NCI-H748 (cell line): ENCODE measurements at regions not wholly inside any gene's neighbourhood (a gene's known extent, or its start where the extent isn't known, plus 50 kb on each side); places are given as distances from the start of the nearest gene placed in this dataset.
"Not testable (repeated sequence)": the region's sequence is repeated elsewhere in the genome, so short reads cannot be mapped to it uniquely, and the experiment has no call there.

ENCODE experiments used
- DNase-seq: peaks from one replicate; lab custom pipeline; 2025; ENCODE audit not compliant: unreplicated experiment; lab: John Stamatoyannopoulos, UW

DNA sequence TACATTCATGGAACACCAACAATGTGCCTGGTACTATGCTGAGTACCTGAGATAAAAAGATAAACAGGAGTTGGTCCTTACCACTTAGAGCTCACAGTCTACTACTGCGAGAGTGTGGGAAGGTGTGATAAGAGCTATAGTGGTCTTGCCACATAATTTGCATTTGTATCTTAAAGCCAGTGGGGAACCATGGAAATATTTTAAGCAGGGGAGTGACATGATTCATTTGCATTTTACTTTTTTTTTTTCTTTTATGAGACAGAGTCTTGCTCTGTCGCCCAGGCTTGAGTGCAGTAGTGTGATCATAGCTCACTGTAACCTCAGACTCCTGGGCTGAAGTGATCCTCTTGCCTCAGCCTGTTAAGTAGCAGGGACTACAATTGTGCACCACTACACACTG is 53.6 kb downstream of the SRGAP2 start:
- DNase-seq, result not testable (repeated sequence)

DNA sequence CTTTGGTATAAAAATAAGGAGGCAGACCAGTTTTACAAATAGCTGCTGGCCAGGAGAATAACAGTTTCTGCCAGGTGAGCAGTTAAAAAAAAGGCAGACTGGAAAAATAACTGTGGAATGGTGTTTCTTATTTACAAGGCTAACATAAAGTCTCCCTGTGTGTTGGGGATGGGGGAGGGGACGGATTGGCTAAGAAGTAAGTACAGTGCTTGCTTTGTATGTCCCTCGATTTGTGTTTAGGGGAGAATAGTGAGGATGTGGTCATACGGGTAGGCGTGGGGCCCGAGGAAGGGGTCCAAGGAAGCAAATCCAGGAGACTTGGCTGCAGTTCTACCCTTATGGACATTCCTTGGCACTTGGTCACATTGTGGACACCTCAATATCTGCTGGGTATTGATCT is 58.1 kb downstream of the SRGAP2 start:
- not testable (repeated sequence) for DNase-seq

DNA sequence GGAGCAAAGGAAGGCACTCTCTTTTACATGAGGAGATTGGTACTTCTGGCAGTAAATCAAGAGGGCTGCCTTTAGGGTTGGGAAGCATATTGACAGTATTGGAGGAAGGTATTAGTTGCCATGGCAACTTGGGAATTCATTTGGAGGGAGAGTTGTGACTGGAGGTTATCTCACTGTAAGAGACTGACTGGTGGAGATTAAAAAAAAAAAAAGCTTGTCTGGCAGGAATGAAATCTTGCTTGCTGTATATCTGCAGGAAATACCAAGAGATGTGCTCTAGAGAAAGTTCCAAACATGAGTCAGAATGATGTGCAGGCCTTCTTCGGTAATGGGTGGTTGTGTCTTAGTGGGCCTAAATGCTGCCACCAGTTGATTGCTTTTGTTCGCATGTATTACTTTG is 59.1 kb downstream of the SRGAP2 start:
- DNase-seq, result not testable (repeated sequence)

DNA sequence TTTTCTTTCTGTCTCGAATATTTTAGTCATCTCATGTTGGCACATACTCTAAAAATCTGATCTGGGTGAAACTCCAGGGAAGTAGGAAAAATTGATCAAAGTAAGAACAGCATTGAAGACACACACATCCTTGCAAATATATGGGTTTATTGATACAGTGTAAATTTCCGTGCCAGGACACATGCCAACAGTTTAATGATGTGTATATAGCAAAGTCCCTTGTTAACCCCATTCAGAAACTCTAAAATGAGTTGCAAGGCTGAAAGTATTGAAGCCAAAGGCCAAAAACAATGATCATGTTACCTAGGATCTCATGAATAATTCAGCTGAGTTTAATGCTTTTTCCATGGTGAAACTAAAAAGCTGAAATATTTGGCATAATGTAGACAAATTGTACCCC is 61.6 kb downstream of the SRGAP2 start:
- not testable (repeated sequence) for DNase-seq

DNA sequence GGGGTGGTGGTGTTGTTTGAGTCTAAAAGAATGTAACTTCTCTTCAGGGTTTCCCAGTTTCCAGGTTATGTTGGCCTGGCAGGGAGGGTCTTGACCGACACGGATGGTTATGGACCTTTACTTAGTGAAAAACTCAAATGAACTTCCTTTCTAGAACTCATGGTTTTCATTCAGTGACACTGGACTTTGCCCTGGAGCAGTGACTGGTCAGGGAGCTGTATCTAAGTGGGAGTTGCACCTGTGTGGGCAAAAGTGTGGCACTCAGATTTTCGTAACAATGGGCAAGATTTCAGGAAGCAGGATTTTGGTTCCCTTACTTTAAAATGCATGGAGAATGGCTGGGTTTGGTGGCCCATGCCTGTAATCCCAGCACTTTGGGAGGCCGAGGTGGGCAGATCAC is 67.8 kb downstream of the SRGAP2 start:
- not testable (repeated sequence) for DNase-seq

DNA sequence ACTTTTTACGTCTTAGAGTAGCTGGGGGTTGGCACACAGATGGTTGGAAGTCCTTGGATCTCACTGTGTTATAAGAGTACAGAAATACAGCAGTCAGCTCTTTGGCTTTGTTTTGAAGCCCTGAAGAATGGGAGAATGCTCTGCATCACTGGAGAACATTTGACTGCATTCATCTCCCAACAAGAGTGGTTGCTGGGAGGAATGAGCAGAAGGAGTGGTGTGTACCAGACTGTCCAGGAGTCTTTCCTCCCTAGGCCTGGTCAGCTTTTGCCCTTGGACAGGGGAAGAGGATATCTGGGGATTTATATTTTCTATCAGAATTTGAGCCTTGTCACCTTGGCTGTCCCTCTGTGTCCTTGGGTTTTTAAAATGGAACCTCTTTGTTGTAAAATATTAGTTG is 69.8 kb downstream of the SRGAP2 start:
- DNase-seq, result not testable (repeated sequence)

DNA sequence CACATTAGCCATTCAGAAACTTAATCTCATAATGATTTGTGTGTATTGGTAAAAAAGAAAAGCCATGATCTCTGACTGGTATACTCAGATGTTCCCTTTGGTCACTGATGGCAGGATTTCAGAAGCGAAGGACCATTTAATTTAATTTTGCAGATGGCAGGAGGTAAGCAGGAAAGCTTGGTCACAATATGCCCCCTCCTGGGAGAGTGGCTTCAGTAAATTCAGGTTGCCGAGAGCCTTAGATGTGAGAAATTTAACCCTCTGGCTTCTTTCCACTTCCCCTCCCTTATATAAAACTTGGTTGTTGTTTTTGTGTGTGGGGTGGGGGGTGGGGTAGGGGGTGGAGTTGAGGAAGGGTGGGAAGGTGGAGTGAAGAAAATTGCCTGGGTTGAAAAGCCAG is 72.8 kb downstream of the SRGAP2 start:
- DNase-seq, result peak; percentile 4

DNA sequence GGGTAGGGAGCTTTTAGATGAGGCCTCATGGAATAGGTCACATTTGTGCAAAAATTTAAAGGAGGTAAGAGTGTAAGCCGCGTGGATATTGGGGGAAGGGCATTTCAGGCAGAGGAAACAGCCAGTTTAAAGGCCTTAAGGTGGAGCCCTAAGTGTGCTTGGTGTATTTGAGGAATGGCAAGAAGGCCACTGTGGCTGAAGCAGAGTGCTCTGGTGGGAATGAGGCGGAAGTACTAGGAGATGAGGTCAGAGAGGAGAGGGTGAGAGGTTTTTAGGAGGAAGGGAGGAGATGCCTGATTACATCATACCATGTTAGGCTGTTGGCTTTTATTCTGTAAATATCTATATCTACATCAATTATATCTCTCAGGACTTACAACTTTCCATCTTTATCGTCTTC is 75.3 kb downstream of the SRGAP2 start:
- not testable (repeated sequence) for DNase-seq

DNA sequence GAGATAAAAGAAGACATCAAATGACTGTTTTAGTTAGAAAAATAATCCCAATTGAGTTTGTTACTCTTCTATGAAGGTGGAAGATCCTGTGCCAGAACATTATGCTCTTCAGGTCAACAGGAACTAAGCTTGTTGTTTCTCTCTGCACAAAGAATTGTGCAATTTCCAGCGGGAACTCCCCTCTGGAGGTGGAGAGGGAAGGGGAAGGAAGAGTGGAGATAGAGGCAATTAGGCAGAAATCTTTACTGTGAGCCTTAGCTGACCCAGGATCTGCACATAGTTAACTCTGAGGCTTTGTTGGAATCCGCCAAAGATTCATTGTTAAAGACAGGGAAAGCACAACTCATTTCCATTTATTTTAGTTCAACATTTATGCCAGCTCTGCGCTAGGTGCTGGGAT is 77.3 kb downstream of the SRGAP2 start:
- DNase-seq, result not testable (repeated sequence)

DNA sequence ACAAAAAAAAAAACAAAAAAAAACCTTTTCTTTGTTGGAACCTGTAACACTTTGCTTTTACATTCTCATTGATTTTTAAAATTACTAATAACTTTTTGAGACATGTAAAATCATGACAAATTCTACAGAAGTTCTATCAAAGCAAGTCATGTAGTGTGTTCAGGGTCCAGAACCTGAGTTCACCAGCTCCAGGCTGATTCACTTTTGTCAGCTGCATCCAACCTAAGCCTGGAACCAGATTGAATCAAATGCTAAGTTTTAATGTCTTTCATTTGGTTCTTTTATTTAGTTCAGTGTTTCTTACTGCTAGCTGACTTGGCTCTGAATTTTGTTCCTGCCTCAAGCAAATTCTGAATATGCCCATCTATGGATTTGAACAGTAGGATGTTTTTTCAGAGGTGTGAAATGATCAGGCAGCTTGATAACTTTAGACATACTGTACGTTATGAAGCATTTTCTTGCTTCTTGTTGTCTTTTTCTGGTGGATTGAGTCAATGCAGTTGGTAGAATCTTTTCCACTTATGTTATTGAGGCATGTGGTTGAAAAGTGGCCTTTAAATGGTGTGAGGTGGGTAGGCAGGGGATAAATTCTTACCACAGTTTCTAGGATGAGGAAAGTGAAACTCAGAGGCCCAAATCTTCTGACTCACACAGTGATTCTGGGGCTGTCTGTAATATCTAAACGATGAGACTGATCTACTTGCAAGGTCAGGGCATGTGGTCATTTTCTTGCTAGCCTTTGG is 78.7 kb downstream of the SRGAP2 start:
- not testable (repeated sequence) for DNase-seq

DNA sequence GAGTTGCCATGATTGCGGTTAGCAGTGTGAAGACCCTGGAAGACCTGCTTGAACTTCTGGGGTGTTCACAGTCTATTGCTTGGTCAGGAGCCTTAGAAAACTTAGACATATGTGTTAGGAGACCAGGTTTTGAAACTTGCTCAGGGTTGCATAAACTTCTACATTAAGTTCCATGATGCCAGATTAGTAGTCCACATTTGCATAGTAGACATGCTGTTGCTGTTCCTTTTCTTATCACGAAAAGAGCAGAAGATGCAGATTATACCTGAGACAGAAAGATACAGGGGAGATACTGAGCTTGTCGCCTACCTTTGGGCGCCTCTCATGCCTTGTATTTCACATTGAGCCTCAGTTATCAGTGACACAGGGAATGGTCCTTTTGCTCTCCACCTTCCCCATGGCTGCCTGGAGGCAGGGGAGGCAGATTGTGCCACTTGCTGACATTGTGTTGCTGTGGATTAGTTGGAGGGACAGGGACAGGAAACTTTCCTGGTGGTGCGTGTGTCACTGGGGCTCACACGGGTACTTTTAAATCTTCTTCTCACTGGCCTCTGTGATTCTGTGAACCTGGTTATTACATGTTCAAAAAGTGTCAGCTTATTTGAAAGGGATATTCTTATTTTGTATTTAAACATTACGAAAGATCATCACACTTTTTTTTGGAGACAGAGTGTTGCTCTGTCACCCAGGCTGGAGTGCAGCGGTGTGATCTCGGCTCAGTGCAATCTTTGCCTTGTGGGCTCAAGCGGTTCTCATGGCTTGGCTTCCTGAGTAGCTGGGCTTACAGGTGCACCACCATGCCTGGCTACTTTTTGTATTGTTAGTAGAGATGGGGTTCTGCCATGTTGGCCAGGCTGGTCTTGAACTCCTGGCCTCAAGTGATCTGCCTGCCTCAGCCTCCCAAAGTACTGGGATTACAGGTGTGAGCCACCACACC is 82.0 kb downstream of the SRGAP2 start:
- DNase-seq, result not testable (repeated sequence)

DNA sequence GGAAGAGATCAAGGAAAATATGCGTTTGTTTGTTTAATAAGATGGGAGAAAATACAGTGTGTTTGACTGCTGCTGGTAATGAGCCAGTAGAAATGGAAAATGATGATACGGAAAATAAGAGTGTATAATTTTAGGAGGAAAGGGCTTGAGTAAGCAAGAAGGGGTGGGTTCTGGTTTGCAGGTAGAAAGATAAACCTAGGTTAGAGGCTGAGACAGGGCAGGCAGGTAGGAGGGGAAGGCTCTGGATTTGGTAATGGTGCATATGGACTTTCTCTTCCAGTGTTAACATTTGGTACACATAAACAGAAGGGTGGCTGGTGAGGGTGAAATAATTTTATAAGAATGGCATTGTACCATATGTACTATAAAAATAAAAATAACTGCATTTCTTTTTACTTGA is 84.4 kb downstream of the SRGAP2 start:
- DNase-seq, result not testable (repeated sequence)

DNA sequence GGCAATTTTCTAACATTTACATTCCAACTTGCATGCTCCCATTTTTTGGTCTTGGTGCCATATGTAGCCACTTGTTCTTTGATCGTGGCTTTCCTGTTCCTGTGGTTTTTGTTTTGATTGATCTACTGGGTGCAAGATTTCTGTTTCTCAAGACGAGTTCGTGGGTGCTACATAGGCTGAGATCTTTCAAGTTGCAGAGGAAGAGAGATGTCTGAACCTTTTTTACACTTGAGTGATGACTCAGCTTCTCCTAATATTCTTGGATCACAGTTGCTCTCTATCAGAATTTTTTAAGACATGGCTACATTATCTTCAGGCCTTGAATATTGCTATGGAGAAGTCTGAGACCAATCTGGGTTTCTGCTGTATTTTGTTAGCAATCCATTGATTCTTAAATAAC is 85.1 kb downstream of the SRGAP2 start:
- not testable (repeated sequence) for DNase-seq

DNA sequence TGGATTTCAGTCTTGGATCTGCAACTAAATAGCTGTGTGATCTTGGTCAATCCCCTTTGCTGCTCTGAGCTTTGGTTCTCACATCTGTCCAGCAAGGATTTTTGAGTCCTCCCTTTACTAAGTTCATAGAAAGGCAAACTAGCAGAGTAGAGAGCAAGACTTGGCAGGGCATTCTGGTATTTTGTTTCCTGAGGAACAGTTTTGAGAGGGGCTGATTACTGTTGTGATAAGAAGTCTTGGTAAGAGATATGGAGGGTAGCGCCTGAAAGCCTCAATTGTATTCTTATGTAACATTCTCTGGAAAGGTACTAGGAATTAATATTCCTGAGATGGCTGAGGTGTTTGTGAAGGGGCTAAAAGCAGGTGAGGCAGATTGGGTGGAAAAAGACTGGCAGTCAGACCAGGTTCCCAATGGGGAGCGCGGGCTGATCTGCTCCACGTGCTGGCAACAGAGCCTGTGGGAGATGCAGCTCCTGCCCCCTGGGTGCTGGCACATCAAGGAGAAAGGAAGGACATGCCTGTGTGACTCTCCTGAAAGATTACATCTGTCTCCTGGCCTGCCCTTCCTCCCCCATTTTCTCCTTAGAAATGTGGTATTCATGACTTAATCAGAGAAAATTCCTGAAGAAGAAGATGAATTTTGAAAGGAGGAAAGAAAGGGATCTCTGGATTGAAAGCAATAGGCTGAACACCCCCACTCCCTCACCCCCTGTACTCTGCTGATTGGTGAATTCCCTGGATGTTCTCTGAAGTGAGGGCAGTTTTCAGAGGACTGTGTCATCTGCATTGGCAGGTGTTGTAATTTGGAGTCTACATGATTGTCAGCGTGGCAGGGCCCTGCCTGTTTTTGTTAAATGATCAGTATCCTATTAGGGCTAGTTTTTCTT is 94.0 kb downstream of the SRGAP2 start:
- not testable (repeated sequence) for DNase-seq

DNA sequence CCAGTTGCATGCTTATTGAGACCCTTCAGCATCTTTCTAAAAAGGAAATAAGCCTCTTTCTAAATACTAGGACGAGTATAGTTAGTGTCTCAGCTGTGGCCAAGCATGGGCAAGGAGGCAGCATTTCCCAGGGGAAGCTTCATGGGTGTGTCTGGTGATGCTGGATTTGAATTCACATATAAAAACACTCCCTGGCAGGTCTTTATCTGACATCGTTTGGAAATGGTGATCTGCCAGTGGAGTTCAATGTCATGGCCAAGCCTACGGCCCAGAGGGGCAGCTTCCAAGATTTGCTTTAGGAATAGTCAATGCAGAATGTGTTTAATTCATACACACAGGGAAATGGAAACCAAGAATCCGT is 94.7 kb downstream of the SRGAP2 start:
- not testable (repeated sequence) for DNase-seq

DNA sequence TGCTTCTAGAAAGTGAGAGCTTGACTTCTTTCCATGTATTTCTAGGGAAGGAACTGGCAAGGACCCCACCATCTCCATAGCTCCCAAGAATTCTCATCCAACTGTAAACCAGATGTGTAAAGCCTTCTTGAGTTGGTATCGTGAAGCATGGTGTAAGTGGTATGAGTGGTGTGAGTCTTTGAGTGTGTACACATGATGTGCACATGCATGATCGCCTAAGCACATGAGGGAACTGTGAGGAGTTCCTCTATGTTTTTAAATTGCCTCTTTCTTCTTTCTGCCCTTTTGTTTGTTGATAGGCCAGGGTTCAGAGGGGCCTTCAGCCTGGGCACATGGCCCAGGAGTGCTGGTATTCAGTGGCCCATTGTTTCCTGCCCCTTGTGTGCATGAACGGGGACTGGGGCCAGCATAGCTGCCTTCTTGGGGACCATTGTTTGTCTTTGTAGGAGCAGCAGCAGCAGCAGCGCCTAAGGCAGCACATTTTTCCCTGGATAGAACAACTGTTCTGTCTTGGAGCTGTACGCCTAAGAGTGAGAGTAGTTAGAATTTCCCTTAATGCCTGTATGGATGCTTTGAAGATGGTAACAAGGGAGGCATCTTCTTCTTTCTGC is 95.9 kb downstream of the SRGAP2 start:
- DNase-seq, result not testable (repeated sequence)

DNA sequence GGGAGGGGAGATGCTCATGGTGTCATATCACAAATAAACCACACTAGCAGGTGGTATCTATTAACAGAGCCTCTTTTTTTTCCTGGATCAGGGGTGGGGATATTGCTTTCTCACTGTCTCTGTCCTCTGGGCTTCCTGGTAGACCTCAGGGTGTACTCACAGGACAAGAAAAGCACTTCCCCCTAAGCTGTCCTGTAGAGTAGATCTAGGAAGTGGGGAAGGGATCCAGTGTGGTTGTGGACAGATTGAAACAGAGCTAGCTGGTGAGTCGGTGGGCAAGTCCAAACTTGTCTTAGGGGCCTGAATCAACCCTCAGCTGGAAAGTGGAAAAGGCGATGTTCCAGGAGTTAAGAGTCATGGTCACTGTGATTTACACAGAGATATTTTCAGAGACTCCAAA is 96.6 kb downstream of the SRGAP2 start:
- not testable (repeated sequence) for DNase-seq

DNA sequence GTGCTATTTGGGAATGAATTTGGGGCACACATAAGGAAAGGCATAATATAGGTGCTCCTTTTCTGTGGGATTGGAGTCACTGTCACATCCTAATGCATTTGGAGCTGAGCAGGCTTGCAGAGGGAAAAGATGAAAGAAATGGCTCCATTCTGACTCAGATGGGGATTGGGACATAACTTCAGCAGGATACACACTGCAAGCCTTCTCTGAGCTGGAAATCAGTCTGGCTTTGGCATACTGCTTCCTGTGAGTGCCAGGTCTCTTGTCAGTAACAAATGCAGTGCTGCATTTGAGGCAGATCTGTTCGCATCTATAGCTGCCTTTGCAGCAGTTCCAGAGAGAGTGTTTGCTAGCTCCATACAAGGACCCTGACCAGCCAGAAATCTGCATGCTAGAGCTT is 98.7 kb downstream of the SRGAP2 start:
- not testable (repeated sequence) for DNase-seq

DNA sequence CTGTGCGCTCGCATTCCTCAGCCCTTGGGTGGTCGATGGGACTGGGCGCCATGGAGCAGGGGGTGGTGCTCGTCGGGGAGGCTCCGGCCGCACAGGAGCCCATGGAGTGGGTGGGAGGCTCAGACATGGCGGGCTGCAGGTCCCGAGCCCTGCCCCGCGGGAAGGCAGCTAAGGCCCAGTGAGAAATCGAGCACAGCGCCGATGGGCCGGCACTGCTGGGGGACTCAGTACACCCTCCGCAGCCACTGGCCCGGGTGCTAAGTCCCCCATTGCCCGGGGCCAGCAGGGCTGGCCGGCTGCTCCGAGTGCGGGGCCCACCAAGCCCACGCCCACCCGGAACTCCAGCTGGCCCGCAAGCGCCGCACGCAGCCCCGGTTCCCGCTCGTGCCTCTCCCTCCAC is 104.1 kb downstream of the SRGAP2 start:
- DNase-seq, result not testable (repeated sequence)

DNA sequence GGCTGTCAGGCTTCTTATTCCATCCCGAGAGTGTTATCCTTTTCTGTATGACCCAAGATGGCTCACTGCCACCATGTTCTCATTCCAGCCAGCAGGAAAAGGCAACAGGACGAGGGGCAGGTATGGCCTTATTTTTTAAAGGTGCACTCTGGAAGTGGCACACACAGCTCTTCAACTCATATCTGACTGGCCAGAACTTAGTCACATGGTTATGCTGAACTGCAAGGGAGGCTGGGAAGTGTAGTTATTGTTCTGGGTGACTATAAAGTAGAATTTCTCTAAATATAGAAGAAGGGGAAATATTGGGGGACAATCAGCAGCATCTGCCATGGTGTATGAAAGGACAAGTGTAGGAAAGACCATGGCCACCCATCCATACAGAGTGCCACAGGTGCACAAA is 107.6 kb downstream of the SRGAP2 start:
- not testable (repeated sequence) for DNase-seq
